WTC11 (cell line): ENCODE measurements at regions not wholly inside any gene's neighbourhood (a gene's known extent, or its start where the extent isn't known, plus 50 kb on each side); places are given as distances from the start of the nearest gene placed in this dataset.

Source experiments
- ATAC-seq: fragments of 200-7000 bp; cut with Tn5 transposase; 2 replicates; pipeline ENCODE4 v1.10.0; 2021; ENCODE audit warnings: mild to moderate bottlenecking, moderate library complexity
- CTCF ChIA-PET: fragments of 300-600 bp; sonication (Branson Sonifier 250); formaldehyde crosslinking; loops from one replicate; lab custom pipeline; 2021; ENCODE audit warnings: antibody characterized with exemption; lab: Charles Lee
- POLR2A ChIA-PET: fragments of 350-600 bp; sonication (Branson Sonifier 250); formaldehyde crosslinking; loops from one replicate; lab custom pipeline; 2021; ENCODE audit warnings: antibody characterized with exemption; lab: Charles Lee
- DNase-seq: peaks from one replicate; pipeline ENCODE4 v3.0.0; 2021; ENCODE audit warnings: low spot score
- H3K27ac Mint-ChIP-seq: 2 replicates; pipeline ENCODE4 v1.8.0; 2021; ENCODE audit warnings: mixed read lengths
- H3K27me3 Mint-ChIP-seq: 2 replicates; pipeline ENCODE4 v1.8.0; 2021; ENCODE audit warnings: low read depth, mild to moderate bottlenecking, moderate library complexity, mixed read lengths
- H3K36me3 Mint-ChIP-seq: 2 replicates; pipeline ENCODE4 v1.8.0; 2021; ENCODE audit warnings: mixed read lengths
- H3K4me1 Mint-ChIP-seq: 2 replicates; pipeline ENCODE4 v1.8.0; 2022; ENCODE audit warnings: mixed read lengths
- H3K4me3 Mint-ChIP-seq: 2 replicates; pipeline ENCODE4 v1.8.0; 2021; ENCODE audit warnings: mild to moderate bottlenecking, moderate library complexity, mixed read lengths
- H3K9me3 Mint-ChIP-seq: 2 replicates; pipeline ENCODE4 v1.8.0; 2021; ENCODE audit warnings: mixed read lengths
- ELF4 ChIP-seq: sonication (generic); formaldehyde crosslinking; IDR thresholded peaks from 2 replicates; pipeline ENCODE4 v1.8.1; 2022; ENCODE audit warnings: low read depth, mild to moderate bottlenecking, moderate library complexity, missing genetic modification reagents
- EMX1 ChIP-seq: fragments of 250-450 bp; sonication (Bioruptor Pico); IDR thresholded peaks from 2 replicates; pipeline ENCODE4 v1.8.0; 2021; ENCODE audit warnings: mild to moderate bottlenecking
- GRHL2 ChIP-seq: fragments of 250-450 bp; sonication (Bioruptor Pico); IDR thresholded peaks from 2 replicates; pipeline ENCODE4 v1.8.0; 2022; ENCODE audit warnings: mild to moderate bottlenecking, moderate library complexity; ENCODE audit not compliant: insufficient replicate concordance, severe bottlenecking
- HMGXB4 ChIP-seq: sonication (generic); formaldehyde crosslinking; IDR thresholded peaks from 2 replicates; pipeline ENCODE4 v1.8.1; 2023; ENCODE audit warnings: mild to moderate bottlenecking, moderate library complexity, missing genetic modification reagents
- IRF1 ChIP-seq: sonication (generic); formaldehyde crosslinking; IDR thresholded peaks from 2 replicates; pipeline ENCODE4 v1.8.0; 2023; ENCODE audit warnings: missing genetic modification reagents
- KAT7 ChIP-seq: sonication (generic); formaldehyde crosslinking; IDR thresholded peaks from 2 replicates; pipeline ENCODE4 v1.8.1; 2023; ENCODE audit warnings: missing genetic modification reagents, mild to moderate bottlenecking, borderline replicate concordance
- OVOL2 ChIP-seq: fragments of 250-450 bp; sonication (Bioruptor Pico); IDR thresholded peaks from 2 replicates; pipeline ENCODE4 v1.9.0; 2021; ENCODE audit warnings: mild to moderate bottlenecking, borderline replicate concordance
- SP1 ChIP-seq: sonication (generic); formaldehyde crosslinking; conservative IDR thresholded peaks from 2 replicates; pipeline ENCODE4 v1.8.1; 2022; ENCODE audit warnings: missing genetic modification reagents
- TEAD1 ChIP-seq: sonication (generic); formaldehyde crosslinking; IDR thresholded peaks from 2 replicates; pipeline ENCODE4 v1.8.0; 2022; ENCODE audit warnings: mild to moderate bottlenecking, missing genetic modification reagents
- TEAD4 ChIP-seq: sonication (generic); formaldehyde crosslinking; IDR thresholded peaks from 2 replicates; pipeline ENCODE4 v1.8.0; 2022; ENCODE audit warnings: mild to moderate bottlenecking, missing genetic modification reagents
- ZNF671 ChIP-seq: fragments of 250-450 bp; sonication (Bioruptor Pico); IDR thresholded peaks from 2 replicates; pipeline ENCODE4 v1.8.0; 2021; ENCODE audit warnings: mild to moderate bottlenecking
- ZSCAN18 ChIP-seq: fragments of 250-450 bp; sonication (Bioruptor Pico); IDR thresholded peaks from 2 replicates; pipeline ENCODE4 v2.1.2; 2022; ENCODE audit warnings: mild to moderate bottlenecking, moderate library complexity
- TF ChIP-seq, protein P1 (sequence below): sonication (generic); formaldehyde crosslinking; IDR thresholded peaks from 2 replicates; pipeline ENCODE4 v1.8.1; 2022; ENCODE audit warnings: low read depth, mild to moderate bottlenecking, moderate library complexity, missing genetic modification reagents, borderline replicate concordance
- TF ChIP-seq, protein P2 (sequence below): fragments of 250-450 bp; sonication (Bioruptor Pico); IDR thresholded peaks from 2 replicates; pipeline ENCODE4 v1.8.0; 2021; ENCODE audit warnings: mild to moderate bottlenecking
- TF ChIP-seq, protein P3 (sequence below): fragments of 250-450 bp; sonication (Bioruptor Pico); conservative IDR thresholded peaks from 2 replicates; pipeline ENCODE4 v1.9.0; 2021; ENCODE audit warnings: mild to moderate bottlenecking

- no peak for ATAC-seq
- TF ChIP-seq HMGXB4 (CRISPR knock-in tag): no peak
- no peak for TF ChIP-seq ELF4
- no peak for TF ChIP-seq GRHL2
- no peak for TF ChIP-seq SP1
- no peak for TF ChIP-seq TEAD1 (CRISPR knock-in tag)
- TF ChIP-seq, protein P1, sequence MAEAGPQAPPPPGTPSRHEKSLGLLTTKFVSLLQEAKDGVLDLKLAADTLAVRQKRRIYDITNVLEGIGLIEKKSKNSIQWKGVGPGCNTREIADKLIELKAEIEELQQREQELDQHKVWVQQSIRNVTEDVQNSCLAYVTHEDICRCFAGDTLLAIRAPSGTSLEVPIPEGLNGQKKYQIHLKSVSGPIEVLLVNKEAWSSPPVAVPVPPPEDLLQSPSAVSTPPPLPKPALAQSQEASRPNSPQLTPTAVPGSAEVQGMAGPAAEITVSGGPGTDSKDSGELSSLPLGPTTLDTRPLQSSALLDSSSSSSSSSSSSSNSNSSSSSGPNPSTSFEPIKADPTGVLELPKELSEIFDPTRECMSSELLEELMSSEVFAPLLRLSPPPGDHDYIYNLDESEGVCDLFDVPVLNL (CRISPR knock-in tag): no peak
- TF ChIP-seq, protein P2, sequence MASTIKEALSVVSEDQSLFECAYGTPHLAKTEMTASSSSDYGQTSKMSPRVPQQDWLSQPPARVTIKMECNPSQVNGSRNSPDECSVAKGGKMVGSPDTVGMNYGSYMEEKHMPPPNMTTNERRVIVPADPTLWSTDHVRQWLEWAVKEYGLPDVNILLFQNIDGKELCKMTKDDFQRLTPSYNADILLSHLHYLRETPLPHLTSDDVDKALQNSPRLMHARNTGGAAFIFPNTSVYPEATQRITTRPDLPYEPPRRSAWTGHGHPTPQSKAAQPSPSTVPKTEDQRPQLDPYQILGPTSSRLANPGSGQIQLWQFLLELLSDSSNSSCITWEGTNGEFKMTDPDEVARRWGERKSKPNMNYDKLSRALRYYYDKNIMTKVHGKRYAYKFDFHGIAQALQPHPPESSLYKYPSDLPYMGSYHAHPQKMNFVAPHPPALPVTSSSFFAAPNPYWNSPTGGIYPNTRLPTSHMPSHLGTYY: no peak
- no peak for TF ChIP-seq KAT7
- no peak for TF ChIP-seq TEAD4 (CRISPR knock-in tag)
- H3K36me3 Mint-ChIP-seq: peaks cover 11% of the 10 kb centered on the region
- peaks cover 26% of the 10 kb centered on the region for H3K4me1 Mint-ChIP-seq
- no peaks in the 10 kb centered on the region for H3K27me3 Mint-ChIP-seq
- ChIA-PET CTCF (interaction anchor here (0.8 to 1.7 kb wide), 2 partner anchors 9 to 161 kb away, joined by 3 to 7 read pairs; no protein-coding TSS in a partner anchor), POLR2A (no interaction called here)
- peaks cover 27% of the 10 kb centered on the region for H3K9me3 Mint-ChIP-seq
- H3K4me3 Mint-ChIP-seq: no peak overlapping the region
- no peak overlapping the region for H3K27ac Mint-ChIP-seq
- no peak for DNase-seq
Measured at GRCh38 chr5:133878236-133878555, 90.2 kb downstream of the C5orf15 start.

DNA sequence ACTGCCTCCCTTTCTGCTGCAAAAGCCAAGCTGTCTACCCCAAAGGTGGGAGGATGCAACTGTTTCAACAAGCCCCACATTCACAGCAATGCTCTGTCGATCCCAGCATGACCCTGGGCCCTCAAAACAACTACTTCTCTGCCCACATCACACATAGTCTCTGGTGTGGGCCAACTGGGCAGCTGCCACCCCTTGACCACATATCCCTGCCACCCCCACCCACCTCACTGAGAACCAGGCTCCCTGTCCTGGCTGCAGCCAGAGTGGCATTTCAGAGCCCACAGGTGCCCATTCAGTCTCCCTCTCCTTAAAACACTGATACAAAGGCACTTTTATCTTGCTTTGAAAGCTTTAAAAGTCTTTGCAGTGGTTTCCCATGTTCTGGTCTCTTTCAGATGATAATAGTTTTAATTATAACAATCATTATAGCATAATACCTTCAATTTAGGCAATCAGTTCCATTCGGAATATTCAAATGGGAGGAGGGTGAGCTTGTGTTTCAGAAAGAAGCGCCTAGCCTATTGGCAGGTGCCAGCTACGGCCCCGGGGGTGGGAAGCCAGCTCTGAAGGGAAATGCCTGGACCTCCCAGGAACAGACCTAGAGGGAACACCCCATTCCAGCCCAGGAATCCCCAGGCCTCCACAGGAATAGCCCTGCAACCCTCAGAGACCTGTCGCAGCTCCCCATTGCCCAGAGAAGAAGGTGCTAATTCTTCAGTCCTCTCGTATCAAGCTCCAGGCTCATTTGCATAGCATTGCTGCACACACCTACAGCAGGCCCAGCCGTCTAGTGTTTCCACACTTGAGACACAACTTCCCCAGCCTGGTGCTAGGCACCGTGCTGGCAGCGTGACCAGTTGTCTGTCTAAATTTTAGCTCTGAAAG is 90.8 kb downstream of the C5orf15 start:
- Mint-ChIP-seq H3K27me3 (no peaks in the 10 kb centered on the region), H3K9me3 (peaks cover 27% of the 10 kb centered on the region), H3K27ac (no peak overlapping the region), H3K4me3 (no peak overlapping the region), H3K36me3 (peaks cover 11% of the 10 kb centered on the region), H3K4me1 (peaks cover 26% of the 10 kb centered on the region)
- DNase-seq (no peak), ATAC-seq (peak; percentile 74)
- POLR2A ChIA-PET: no interaction called here
- CTCF ChIA-PET: interaction anchor here (0.8 to 1.7 kb wide), 2 partner anchors 8 to 162 kb away, joined by 3 to 7 read pairs; no protein-coding TSS in a partner anchor
- TF ChIP-seq ZNF671 (CRISPR knock-in tag): no peak
- TF ChIP-seq EMX1: no peak
- no peak for TF ChIP-seq OVOL2 (CRISPR knock-in tag)
- TF ChIP-seq ELF4: no peak
- TF ChIP-seq IRF1 (CRISPR knock-in tag): no peak
- no peak for TF ChIP-seq ZSCAN18 (CRISPR knock-in tag)
- TF ChIP-seq, protein P3, sequence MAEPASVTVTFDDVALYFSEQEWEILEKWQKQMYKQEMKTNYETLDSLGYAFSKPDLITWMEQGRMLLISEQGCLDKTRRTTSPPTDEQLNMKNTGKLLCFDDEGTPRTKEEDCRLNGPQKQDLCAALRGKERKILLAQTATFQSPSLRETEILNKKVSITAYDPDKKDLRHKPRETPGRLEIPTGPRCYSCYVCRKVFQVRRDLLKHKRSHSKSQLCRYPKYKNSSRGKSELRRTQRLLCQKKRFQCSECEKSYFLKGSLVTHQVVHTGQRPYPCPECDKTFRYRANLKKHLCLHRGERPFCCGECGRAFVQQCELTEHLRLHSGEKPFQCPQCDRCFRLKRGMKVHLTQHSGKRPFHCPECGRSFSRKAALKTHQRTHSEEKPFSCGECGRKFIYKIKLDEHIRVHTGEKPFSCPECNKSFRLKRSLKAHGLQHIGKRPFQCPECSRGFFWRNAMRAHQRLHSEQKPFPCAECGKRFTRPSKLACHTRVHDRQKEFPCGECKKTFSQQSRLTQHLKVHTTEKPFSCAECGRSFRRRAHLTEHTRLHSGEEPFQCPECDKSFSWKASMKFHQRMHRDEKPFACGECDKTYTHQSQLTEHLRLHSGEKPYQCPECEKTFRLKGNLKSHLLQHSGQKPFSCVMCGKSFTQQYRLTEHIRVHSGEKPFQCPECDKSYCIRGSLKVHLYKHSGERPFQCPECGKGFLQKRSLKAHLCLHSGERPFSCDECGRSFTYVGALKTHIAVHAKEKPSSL: no peak
- TF ChIP-seq, all 79 proteins: peak for 0
